ENCODE measurements at regions not wholly inside any gene's neighbourhood (a gene's known extent, or its start where the extent isn't known, plus 50 kb on each side); places are given as distances from the start of the nearest gene placed in this dataset.

GRCh38 chr4:77347351-77347966, 190.5 kb downstream of the CCNG2 start (continued):
- no peak for TF ChIP-seq NFYA (IDR thresholded peaks at IDR 0.05; ENCODE audit: borderline replicate concordance, low read depth, low read length)
- no peak for TF ChIP-seq RB1 (IDR thresholded peaks at IDR 0.05; ENCODE audit: borderline replicate concordance)
- TF ChIP-seq CUX1 (IDR thresholded peaks at IDR 0.05; ENCODE audit: insufficient replicate concordance, low read depth, low read length): no peak
- TF ChIP-seq CBX3 (IDR thresholded peaks at IDR 0.05; ENCODE audit: borderline replicate concordance, low read depth): no peak

GRCh38 chr4:77348815-77349214, 191.8 kb downstream of the CCNG2 start:
- H3K9me3 ChIP-seq (replicated peaks; ENCODE audit: control insufficient read depth, insufficient read depth, low read length): no peaks in the 10 kb centered on the region; the same call in 2 of the 3 replicates
- H3K4me2 ChIP-seq (ENCODE audit: control insufficient read depth, insufficient read depth): no peak overlapping the region
- no peak for ATAC-seq
- H3K27ac ChIP-seq (ENCODE audit: control insufficient read depth, insufficient read depth): no peak overlapping the region
- no peak overlapping the region for H2AFZ ChIP-seq (ENCODE audit: control insufficient read depth, low read depth, low read length)
- SMC1A ChIA-PET (ENCODE audit: uncharacterized antibody, unreplicated experiment): interaction anchor here (2.0 kb wide), 1 partner anchor 9 kb away, joined by 6 read pairs; no protein-coding TSS in a partner anchor
- no peaks in the 10 kb centered on the region for H3K36me3 ChIP-seq (ENCODE audit: control insufficient read depth in 2 of 2, insufficient read depth in 2 of 2, low read length in 1 of 2)
- H3K27me3 ChIP-seq (replicated peaks in 1 of 2; ENCODE audit: control insufficient read depth in 2 of 2, insufficient read depth in 2 of 2, low read length in 1 of 2): no peaks in the 10 kb centered on the region
- BruUV-seq (replicated peaks): no TSS peak
- H3K4me1 ChIP-seq (ENCODE audit: control insufficient read depth, insufficient read depth, low read length): no peaks in the 10 kb centered on the region; the same call in 1 of the 2 replicates
- RAD21 ChIA-PET (ENCODE audit: unreplicated experiment): no interaction called here
- no peaks in the 10 kb centered on the region for H4K20me1 ChIP-seq (ENCODE audit: control insufficient read depth, insufficient read depth)
- in situ Hi-C loops (cut with MboI): no loop called here
- no peaks in the 10 kb centered on the region for H3K79me2 ChIP-seq (ENCODE audit: control insufficient read depth, insufficient read depth, low read length)
- intact Hi-C loops (cut with micrococcal nuclease; ENCODE audit: unreplicated experiment): no loop called here
- H3K4me3 ChIP-seq: no peak overlapping the region
- CTCF ChIA-PET: interaction anchor here (0.6 to 2.8 kb wide), 3 partner anchors 10 to 25 kb away, joined by 3 to 25 read pairs (median 3); no protein-coding TSS in a partner anchor
- H3K9ac ChIP-seq (ENCODE audit: control insufficient read depth, insufficient read depth, low read length): no peak overlapping the region
- POLR2A ChIA-PET: no interaction called here
- no peak for TF ChIP-seq WRNIP1 (IDR thresholded peaks at IDR 0.05; ENCODE audit: borderline replicate concordance, low read depth, low read length)
- no peak for TF ChIP-seq ZNF592 (IDR thresholded peaks at IDR 0.05)
- TF ChIP-seq RELA (IDR thresholded peaks at IDR 0.05; ENCODE audit: borderline replicate concordance, partially characterized antibody): no peak
- FAIRE-seq: no peak
- no peak for DNase-seq (ENCODE audit: low read depth, low spot score)

Measured in GM12878 (cell line).